Left ventricle myocardium inferior (tissue), 1 donor: ENCODE measurements at regions not wholly inside any gene's neighbourhood (a gene's known extent, or its start where the extent isn't known, plus 50 kb on each side); places are given as distances from the start of the nearest gene placed in this dataset.
A peak's percentile ranks its signal among the peaks of the same experiment; 100 is the strongest.

Experiments
- DNase-seq: peaks from one replicate; pipeline ENCODE4 v3.0.0-alpha.2; 2020
- H3K27ac ChIP-seq: fragments of 200-600 bp; replicated peaks from 2 replicates; pipeline ENCODE4 v1.8.0; 2021
- H3K27me3 ChIP-seq: fragments of 200-600 bp; 2 replicates; pipeline ENCODE4 v1.8.0; 2021; ENCODE audit warnings: low read depth
- H3K36me3 ChIP-seq: fragments of 200-600 bp; 2 replicates; pipeline ENCODE4 v1.8.0; 2021
- H3K4me1 ChIP-seq: fragments of 200-600 bp; 2 replicates; pipeline ENCODE4 v1.8.0; 2021
- H3K4me3 ChIP-seq: fragments of 200-600 bp; 2 replicates; pipeline ENCODE4 v1.8.0; 2021; ENCODE audit warnings: mild to moderate bottlenecking, moderate library complexity
- H3K9me3 ChIP-seq: fragments of 200-600 bp; replicated peaks from 2 replicates; pipeline ENCODE4 v1.8.0; 2021
- intact Hi-C: fragments of 100-400 bp; cut with micrococcal nuclease; formaldehyde crosslinking; loops from one replicate; pipeline ENCODE4 v1.11.0; 2022
- TF ChIP-seq, protein P1 (sequence below): fragments of 200-600 bp; IDR thresholded peaks from 2 replicates; pipeline ENCODE4 v1.8.0; 2021; ENCODE audit warnings: antibody characterized with exemption, mild to moderate bottlenecking, borderline replicate concordance
- donor health status: DM: no; HTN: yes; CAD: no; lungs with severe emphysema.

DNA sequence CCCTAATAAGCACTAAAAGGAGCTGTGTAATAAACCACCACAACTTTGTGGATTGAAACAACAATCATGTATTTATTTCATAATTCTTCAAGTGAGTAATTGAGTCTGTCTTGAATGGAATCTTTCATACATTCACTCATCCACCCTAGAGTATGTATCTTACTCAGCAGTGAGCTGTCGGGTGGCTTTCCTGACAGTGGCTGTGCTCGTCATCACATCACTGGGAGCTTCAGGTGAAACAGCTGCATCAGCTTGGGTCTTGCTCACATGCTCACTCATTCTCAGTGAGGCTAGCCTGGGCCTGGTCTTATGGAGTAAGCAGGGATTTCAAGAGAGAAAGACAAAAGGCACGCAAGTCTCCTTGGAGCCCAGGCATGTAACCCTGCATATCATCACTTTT lies 271.4 kb downstream of the POM121L12 start:
- no peaks in the 10 kb centered on the region for H3K9me3 ChIP-seq
- H3K36me3 ChIP-seq: no peaks in the 10 kb centered on the region
- no peak overlapping the region for H3K27ac ChIP-seq
- intact Hi-C loops: no loop called here
- TF ChIP-seq, protein P1, sequence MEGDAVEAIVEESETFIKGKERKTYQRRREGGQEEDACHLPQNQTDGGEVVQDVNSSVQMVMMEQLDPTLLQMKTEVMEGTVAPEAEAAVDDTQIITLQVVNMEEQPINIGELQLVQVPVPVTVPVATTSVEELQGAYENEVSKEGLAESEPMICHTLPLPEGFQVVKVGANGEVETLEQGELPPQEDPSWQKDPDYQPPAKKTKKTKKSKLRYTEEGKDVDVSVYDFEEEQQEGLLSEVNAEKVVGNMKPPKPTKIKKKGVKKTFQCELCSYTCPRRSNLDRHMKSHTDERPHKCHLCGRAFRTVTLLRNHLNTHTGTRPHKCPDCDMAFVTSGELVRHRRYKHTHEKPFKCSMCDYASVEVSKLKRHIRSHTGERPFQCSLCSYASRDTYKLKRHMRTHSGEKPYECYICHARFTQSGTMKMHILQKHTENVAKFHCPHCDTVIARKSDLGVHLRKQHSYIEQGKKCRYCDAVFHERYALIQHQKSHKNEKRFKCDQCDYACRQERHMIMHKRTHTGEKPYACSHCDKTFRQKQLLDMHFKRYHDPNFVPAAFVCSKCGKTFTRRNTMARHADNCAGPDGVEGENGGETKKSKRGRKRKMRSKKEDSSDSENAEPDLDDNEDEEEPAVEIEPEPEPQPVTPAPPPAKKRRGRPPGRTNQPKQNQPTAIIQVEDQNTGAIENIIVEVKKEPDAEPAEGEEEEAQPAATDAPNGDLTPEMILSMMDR: no peak
- no peaks in the 10 kb centered on the region for H3K4me1 ChIP-seq
- H3K27me3 ChIP-seq: no peaks in the 10 kb centered on the region
- DNase-seq: no peak
- H3K4me3 ChIP-seq: no peak overlapping the region

DNA sequence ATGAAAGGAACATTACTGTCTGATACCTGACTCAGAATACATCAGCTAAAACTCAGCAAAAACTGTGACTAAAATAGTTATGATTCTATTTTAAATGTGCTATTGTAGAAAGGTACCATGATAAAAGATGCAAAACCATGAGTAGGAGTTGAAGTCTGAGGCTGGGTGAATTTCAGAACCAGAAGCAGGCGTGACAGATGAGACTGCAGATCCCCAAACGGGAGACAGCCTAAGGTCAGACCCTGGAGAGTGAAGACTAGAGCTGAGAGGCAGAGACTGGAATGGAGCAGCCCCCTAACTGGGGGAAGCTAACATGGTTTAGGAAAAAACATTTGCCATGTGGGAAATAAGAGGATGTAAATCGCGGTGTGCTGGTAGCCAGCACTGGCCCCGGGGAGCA lies 275.8 kb downstream of the POM121L12 start:
- Histone ChIP-seq H3K36me3 (no peaks in the 10 kb centered on the region), H3K27ac (no peak overlapping the region), H3K4me3 (no peak overlapping the region), H3K9me3 (no peaks in the 10 kb centered on the region), H3K27me3 (no peaks in the 10 kb centered on the region), H3K4me1 (no peaks in the 10 kb centered on the region)
- intact Hi-C loops: no loop called here
- TF ChIP-seq, protein P1: no peak
- DNase-seq: no peak

DNA sequence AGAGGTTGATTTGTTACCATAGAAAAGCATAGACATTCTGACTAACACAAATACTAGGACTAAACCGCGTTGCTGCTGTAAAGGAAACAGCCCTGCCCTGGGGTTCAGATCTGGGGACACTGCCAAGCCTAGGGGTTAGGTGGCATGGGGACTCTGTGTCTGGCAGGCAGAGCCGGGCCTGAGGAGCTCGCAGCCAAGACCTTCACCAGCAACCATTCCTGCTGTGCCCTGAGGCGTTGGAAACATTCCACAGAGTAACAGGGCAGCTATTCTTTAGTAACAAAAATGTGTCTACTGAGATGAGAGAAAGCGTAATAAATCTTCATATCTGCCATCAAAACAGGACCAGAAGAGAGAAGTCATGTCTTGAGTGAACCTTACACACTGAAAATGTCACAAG lies 280.5 kb downstream of the POM121L12 start:
- H3K4me1 ChIP-seq: no peaks in the 10 kb centered on the region
- no peaks in the 10 kb centered on the region for H3K36me3 ChIP-seq
- no peaks in the 10 kb centered on the region for H3K9me3 ChIP-seq
- DNase-seq: peak; percentile 29
- H3K4me3 ChIP-seq: no peak overlapping the region
- intact Hi-C loops: no loop called here
- H3K27ac ChIP-seq: no peak overlapping the region
- TF ChIP-seq, protein P1: no peak
- H3K27me3 ChIP-seq: no peaks in the 10 kb centered on the region

DNA sequence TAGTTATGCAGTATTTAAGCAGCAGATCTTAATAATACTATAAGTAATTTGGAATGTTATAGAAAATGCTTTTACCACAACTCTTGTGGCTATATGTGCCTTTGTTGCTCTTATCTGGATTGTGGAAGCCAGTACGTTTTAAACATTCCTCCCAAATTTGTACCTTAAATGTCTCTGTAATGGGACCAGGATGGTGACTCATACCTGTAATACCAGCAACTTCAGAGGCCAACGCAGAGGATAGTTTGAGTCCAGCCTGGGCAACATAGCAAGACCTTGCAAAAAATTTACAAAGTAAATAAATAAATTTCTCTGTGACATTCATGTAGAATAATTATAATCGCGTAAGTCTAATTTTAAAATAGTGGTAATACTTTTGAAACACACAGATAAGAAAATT lies 283.1 kb downstream of the POM121L12 start:
- TF ChIP-seq, protein P1: no peak
- H3K9me3 ChIP-seq: peaks cover 2% of the 10 kb centered on the region
- H3K4me3 ChIP-seq: no peak overlapping the region
- intact Hi-C loops: no loop called here
- no peak for DNase-seq
- no peaks in the 10 kb centered on the region for H3K4me1 ChIP-seq
- H3K27me3 ChIP-seq: no peaks in the 10 kb centered on the region
- H3K36me3 ChIP-seq: no peaks in the 10 kb centered on the region
- no peak overlapping the region for H3K27ac ChIP-seq

DNA sequence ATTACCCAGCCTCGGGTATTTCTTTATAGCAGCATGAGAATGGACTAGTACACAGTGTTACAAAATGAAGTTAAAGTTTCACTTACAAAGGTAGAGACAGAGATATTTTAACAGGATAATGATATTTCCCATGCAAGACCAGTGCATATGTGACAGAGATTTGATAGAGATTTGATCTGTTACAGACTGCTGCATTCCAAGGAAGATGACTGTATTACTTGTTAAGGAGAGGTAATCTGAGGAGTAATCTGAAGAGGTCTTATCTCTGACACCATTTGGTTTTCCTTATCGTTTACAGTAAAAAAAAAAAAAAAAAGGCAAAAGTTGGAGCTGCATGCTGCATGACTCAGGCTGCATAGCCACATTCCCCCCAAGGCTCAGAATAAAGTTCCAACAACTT lies 289.6 kb downstream of the POM121L12 start:
- Histone ChIP-seq H3K36me3 (no peaks in the 10 kb centered on the region), H3K27ac (no peak overlapping the region), H3K4me1 (no peaks in the 10 kb centered on the region), H3K27me3 (no peaks in the 10 kb centered on the region), H3K9me3 (peaks cover 11% of the 10 kb centered on the region), H3K4me3 (no peak overlapping the region)
- TF ChIP-seq, protein P1: no peak
- DNase-seq: no peak
- intact Hi-C loops: no loop called here

DNA sequence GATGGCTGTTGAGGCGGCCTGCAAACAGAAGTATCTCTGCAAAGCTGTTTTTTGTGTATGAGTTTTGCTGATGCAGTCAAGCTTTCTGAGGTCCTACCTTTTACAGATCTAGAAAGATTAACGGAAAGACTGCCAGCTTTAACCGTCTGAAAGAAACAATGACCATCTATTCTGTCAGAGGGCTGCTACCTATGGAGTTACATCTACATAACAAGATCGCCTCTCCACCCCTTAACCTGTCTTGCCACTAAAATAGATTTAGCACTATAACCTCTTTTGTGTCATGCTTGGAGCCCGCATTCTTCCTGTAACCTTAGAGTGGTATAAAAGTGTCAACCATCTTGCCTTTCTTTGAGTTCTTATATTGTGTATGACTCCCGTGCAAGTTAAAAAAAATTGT lies 291.2 kb downstream of the POM121L12 start:
- no peak for DNase-seq
- H3K36me3 ChIP-seq: no peaks in the 10 kb centered on the region

More for the DNA sequence above, 291.2 kb downstream of the POM121L12 start:
- no peak overlapping the region for H3K4me3 ChIP-seq
- H3K27ac ChIP-seq: no peak overlapping the region
- peaks cover 11% of the 10 kb centered on the region for H3K9me3 ChIP-seq
- no peaks in the 10 kb centered on the region for H3K4me1 ChIP-seq
- no peaks in the 10 kb centered on the region for H3K27me3 ChIP-seq
- intact Hi-C loops: no loop called here
- TF ChIP-seq, protein P1: no peak
